Jurkat, Clone E6-1 (cell line): ENCODE measurements at regions not wholly inside any gene's neighbourhood (a gene's known extent, or its start where the extent isn't known, plus 50 kb on each side); places are given as distances from the start of the nearest gene placed in this dataset.
A peak's percentile ranks its signal among the peaks of the same experiment; 100 is the strongest.

Experiments used
- DNase-seq: peaks from one replicate; pipeline ENCODE4 v3.0.0-alpha.2; 2011; ENCODE audit warnings: low read depth, low spot score
- H3K4me3 ChIP-seq: 2 replicates; pipeline ENCODE4 v1.5.1; 2011; ENCODE audit warnings: mild to moderate bottlenecking, low read length, control low read depth, moderate library complexity

- DNase-seq, result peak; percentile 25
- H3K4me3 ChIP-seq, result no peak overlapping the region
Observed at GRCh38 chr6:51398793-51399192, 580.1 kb downstream of the TFAP2B start.

GRCh38 chr6:51410453-51410852 is 591.8 kb downstream of the TFAP2B start:
- H3K4me3 ChIP-seq, result no peak overlapping the region
- DNase-seq, result no peak

- no peak for DNase-seq
- H3K4me3 ChIP-seq, result no peak overlapping the region
Observed at GRCh38 chr6:51411496-51412125, 592.9 kb downstream of the TFAP2B start.

- H3K4me3 ChIP-seq, result no peak overlapping the region
- DNase-seq, result no peak
Observed at GRCh38 chr6:51414361-51414760, 595.7 kb downstream of the TFAP2B start.

GRCh38 chr6:51415501-51415900 is 596.8 kb downstream of the TFAP2B start:
- H3K4me3 ChIP-seq, result no peak overlapping the region
- no peak for DNase-seq

- no peak overlapping the region for H3K4me3 ChIP-seq
- no peak for DNase-seq
Observed at GRCh38 chr6:51429017-51429712, 610.5 kb downstream of the TFAP2B start.

- no peak for DNase-seq
- no peak overlapping the region for H3K4me3 ChIP-seq
Observed at GRCh38 chr6:51430589-51430988, 611.9 kb downstream of the TFAP2B start.

GRCh38 chr6:51432481-51432880 is 613.8 kb downstream of the TFAP2B start:
- no peak overlapping the region for H3K4me3 ChIP-seq
- DNase-seq, result no peak

GRCh38 chr6:51450248-51450957 is 631.7 kb downstream of the TFAP2B start:
- no peak overlapping the region for H3K4me3 ChIP-seq
- no peak for DNase-seq

- H3K4me3 ChIP-seq, result no peak overlapping the region
- no peak for DNase-seq
Observed at GRCh38 chr6:51450958-51451357, 632.3 kb downstream of the TFAP2B start.

- H3K4me3 ChIP-seq, result no peak overlapping the region
- DNase-seq, result no peak
Observed at GRCh38 chr6:51456282-51456681, 631.1 kb downstream of the PKHD1 start.

GRCh38 chr6:51459958-51460357 is 627.5 kb downstream of the PKHD1 start:
- DNase-seq, result no peak

GRCh38 chr6:51462896-51463295 is 624.5 kb downstream of the PKHD1 start:
- no peak for DNase-seq
- H3K4me3 ChIP-seq, result no peak overlapping the region

More at GRCh38 chr6:51459958-51460357, 627.5 kb downstream of the PKHD1 start:
- no peak overlapping the region for H3K4me3 ChIP-seq

GRCh38 chr6:51463321-51463720 is 624.1 kb downstream of the PKHD1 start:
- no peak overlapping the region for H3K4me3 ChIP-seq
- DNase-seq, result no peak

- no peak overlapping the region for H3K4me3 ChIP-seq
- DNase-seq, result no peak
Observed at GRCh38 chr6:51464956-51465355, 622.5 kb downstream of the PKHD1 start.

GRCh38 chr6:51466427-51466826 is 621.0 kb downstream of the PKHD1 start:
- H3K4me3 ChIP-seq, result no peak overlapping the region
- no peak for DNase-seq

- DNase-seq, result no peak
Observed at GRCh38 chr6:51467231-51467952, 620.0 kb downstream of the PKHD1 start.

GRCh38 chr6:51468704-51469103 is 618.7 kb downstream of the PKHD1 start:
- H3K4me3 ChIP-seq, result no peak overlapping the region
- DNase-seq, result no peak

More at GRCh38 chr6:51467231-51467952, 620.0 kb downstream of the PKHD1 start:
- no peak overlapping the region for H3K4me3 ChIP-seq

GRCh38 chr6:51472745-51473487 is 614.5 kb downstream of the PKHD1 start:
- H3K4me3 ChIP-seq, result no peak overlapping the region
- DNase-seq, result no peak
